SK-N-SH (cell line): ENCODE measurements at regions not wholly inside any gene's neighbourhood (a gene's known extent, or its start where the extent isn't known, plus 50 kb on each side); places are given as distances from the start of the nearest gene placed in this dataset.

ENCODE experiments used
- CTCF ChIA-PET: fragments of 300-600, 350-600 bp; formaldehyde crosslinking; extraction: SDS; loops from one replicate; lab custom pipeline; 2021; lab: Yijun Ruan, JAX
- POLR2A ChIA-PET: fragments of 350-600 bp; sonication (Branson Sonifier 250); formaldehyde crosslinking; extraction: SDS; loops from one replicate; lab custom pipeline; 2020; ENCODE audit warnings: antibody characterized with exemption, inconsistent platforms; lab: Yijun Ruan, JAX
- DNase-seq: peaks from one replicate; pipeline ENCODE4 v3.0.0; 2012
- H2AFZ ChIP-seq: fragments of 200-600 bp; sonication (generic); 2 replicates; pipeline ENCODE4 v1.8.1; 2016; ENCODE audit warnings: antibody characterized with exemption, mild to moderate bottlenecking, low read depth
- H3F3A ChIP-seq: fragments of 200-600 bp; sonication (generic); replicated peaks from 2 replicates; pipeline ENCODE3; 2016; ENCODE audit warnings: antibody characterized with exemption, mild to moderate bottlenecking; ENCODE audit not compliant: insufficient read depth
- H3K27ac ChIP-seq, 2 experiments: fragments of 200-500 bp in 1 of 2; fragments of 200-600 bp in 1 of 2; sonication (Bioruptor generic) in 1 of 2; sonication (generic), shearing (Covaris generic) in 1 of 2; 2 replicates each; pipeline versions ENCODE4 v1.5.1 to v1.6.1; 2014 to 2016; ENCODE audit warnings: low read depth in 2 of 2, inconsistent platforms in 1 of 2, low read length in 1 of 2, mild to moderate bottlenecking in 1 of 2, mixed read lengths in 1 of 2
- H3K27me3 ChIP-seq: fragments of 200-600 bp; sonication (generic), shearing (Covaris generic); 2 replicates; pipeline ENCODE4 v1.6.1; 2016; ENCODE audit warnings: mixed run types; ENCODE audit not compliant: insufficient read depth
- H3K36me3 ChIP-seq, 2 experiments: fragments of 200-500 bp in 1 of 2; fragments of 200-600 bp in 1 of 2; sonication (Bioruptor generic) in 1 of 2; sonication (generic) in 1 of 2; replicated peaks in 1 of 2; 2 replicates each; pipeline versions ENCODE3 to v1.5.1; 2014 to 2016; ENCODE audit warnings: low read length in 1 of 2, mild to moderate bottlenecking in 1 of 2; ENCODE audit not compliant: insufficient read depth in 2 of 2, control insufficient read depth in 1 of 2
- H3K4me1 ChIP-seq, 2 experiments: fragments of 200-500 bp in 1 of 2; fragments of 200-600 bp in 1 of 2; sonication (Bioruptor generic) in 1 of 2; sonication (generic), shearing (Covaris generic) in 1 of 2; 2 replicates each; pipeline versions ENCODE4 v1.5.1 to v1.6.1; 2014 to 2016; ENCODE audit warnings: low read depth in 1 of 2, low read length in 1 of 2, mixed run types in 1 of 2; ENCODE audit not compliant: insufficient read depth in 2 of 2, control insufficient read depth in 1 of 2
- H3K4me2 ChIP-seq: fragments of 200-600 bp; sonication (generic), shearing (Covaris generic); 2 replicates; pipeline ENCODE4 v1.6.1; 2017; ENCODE audit warnings: mixed run types
- H3K4me3 ChIP-seq, 2 experiments: fragments of 200-500 bp in 1 of 2; fragments of 200-600 bp in 1 of 2; sonication (Bioruptor generic) in 1 of 2; sonication (generic), shearing (Covaris generic) in 1 of 2; 2 replicates each; pipeline versions ENCODE4 v1.5.1 to v1.8.1; 2014 to 2016; ENCODE audit warnings: low read depth in 2 of 2, inconsistent platforms in 1 of 2, low read length in 1 of 2, mild to moderate bottlenecking in 1 of 2, mixed read lengths in 1 of 2, moderate library complexity in 1 of 2
- H3K79me2 ChIP-seq: fragments of 200-600 bp; sonication (generic); 2 replicates; pipeline ENCODE4 v1.8.1; 2017; ENCODE audit warnings: mild to moderate bottlenecking; ENCODE audit not compliant: insufficient read depth
- H3K9ac ChIP-seq: fragments of 200-600 bp; sonication (generic); 2 replicates; pipeline ENCODE4 v1.6.1; 2017; ENCODE audit warnings: mixed run types
- H3K9me2 ChIP-seq: fragments of 200-600 bp; sonication (generic); 2 replicates; pipeline ENCODE4 v1.6.1; 2017; ENCODE audit warnings: mixed run types
- H3K9me3 ChIP-seq: fragments of 200-600 bp; sonication (generic); 2 replicates; pipeline ENCODE4 v1.6.1; 2017; ENCODE audit warnings: mixed run types, mild to moderate bottlenecking, moderate library complexity
- H4K20me1 ChIP-seq: fragments of 200-600 bp; sonication (generic); 2 replicates; pipeline ENCODE4 v1.6.1; 2017; ENCODE audit warnings: mild to moderate bottlenecking, mixed run types; ENCODE audit not compliant: insufficient read depth
- ELF1 ChIP-seq: IDR thresholded peaks from 2 replicates; pipeline ENCODE4 v1.4.0; 2012
- EP300 ChIP-seq, 2 experiments: IDR thresholded peaks; 2 replicates each; pipeline versions ENCODE4 v1.4.0 to v1.6.1; 2012; ENCODE audit warnings: borderline replicate concordance in 1 of 2, low read depth in 1 of 2, low read length in 1 of 2
- MAX ChIP-seq: IDR thresholded peaks from 2 replicates; pipeline ENCODE4 v1.4.0; 2012; ENCODE audit warnings: low read depth
- NRF1 ChIP-seq: IDR thresholded peaks from 2 replicates; pipeline ENCODE4 v1.6.1; 2012; ENCODE audit warnings: low read depth, mild to moderate bottlenecking, low read length
- SIN3A ChIP-seq: IDR thresholded peaks from 2 replicates; pipeline ENCODE4 v1.6.1; 2012; ENCODE audit warnings: low read depth, mild to moderate bottlenecking, low read length, moderate library complexity, borderline replicate concordance
- SMC3 ChIP-seq: IDR thresholded peaks from 2 replicates; pipeline ENCODE4 v1.6.1; 2012; ENCODE audit warnings: low read depth, low read length, improper control_type of control experiment
- YY1 ChIP-seq: IDR thresholded peaks from 2 replicates; pipeline ENCODE4 v1.4.0; 2012; ENCODE audit warnings: low read depth, mild to moderate bottlenecking
- ZBTB33 ChIP-seq: IDR thresholded peaks from 2 replicates; pipeline ENCODE4 v1.4.0; 2012; ENCODE audit warnings: low read depth, borderline replicate concordance
- WGBS: methylation state at CpG from one replicate; pipeline ENCODE4 v1.1.6; 2017; ENCODE audit warnings: low lambda C conversion rate; 5-methylcytosine and 5-hydroxymethylcytosine counted together
- TF ChIP-seq, protein P1 (sequence below): IDR thresholded peaks from 2 replicates; pipeline ENCODE4 v1.6.1; 2012; ENCODE audit warnings: mild to moderate bottlenecking, low read depth, low read length, moderate library complexity
- TF ChIP-seq, protein P2 (sequence below): IDR thresholded peaks from 2 replicates; pipeline ENCODE4 v1.4.0; 2012; ENCODE audit warnings: low read depth, borderline replicate concordance

GRCh38 chr9:135268981-135269380 is 181.5 kb downstream of the OLFM1 start (continued):
- TF ChIP-seq, protein P1, sequence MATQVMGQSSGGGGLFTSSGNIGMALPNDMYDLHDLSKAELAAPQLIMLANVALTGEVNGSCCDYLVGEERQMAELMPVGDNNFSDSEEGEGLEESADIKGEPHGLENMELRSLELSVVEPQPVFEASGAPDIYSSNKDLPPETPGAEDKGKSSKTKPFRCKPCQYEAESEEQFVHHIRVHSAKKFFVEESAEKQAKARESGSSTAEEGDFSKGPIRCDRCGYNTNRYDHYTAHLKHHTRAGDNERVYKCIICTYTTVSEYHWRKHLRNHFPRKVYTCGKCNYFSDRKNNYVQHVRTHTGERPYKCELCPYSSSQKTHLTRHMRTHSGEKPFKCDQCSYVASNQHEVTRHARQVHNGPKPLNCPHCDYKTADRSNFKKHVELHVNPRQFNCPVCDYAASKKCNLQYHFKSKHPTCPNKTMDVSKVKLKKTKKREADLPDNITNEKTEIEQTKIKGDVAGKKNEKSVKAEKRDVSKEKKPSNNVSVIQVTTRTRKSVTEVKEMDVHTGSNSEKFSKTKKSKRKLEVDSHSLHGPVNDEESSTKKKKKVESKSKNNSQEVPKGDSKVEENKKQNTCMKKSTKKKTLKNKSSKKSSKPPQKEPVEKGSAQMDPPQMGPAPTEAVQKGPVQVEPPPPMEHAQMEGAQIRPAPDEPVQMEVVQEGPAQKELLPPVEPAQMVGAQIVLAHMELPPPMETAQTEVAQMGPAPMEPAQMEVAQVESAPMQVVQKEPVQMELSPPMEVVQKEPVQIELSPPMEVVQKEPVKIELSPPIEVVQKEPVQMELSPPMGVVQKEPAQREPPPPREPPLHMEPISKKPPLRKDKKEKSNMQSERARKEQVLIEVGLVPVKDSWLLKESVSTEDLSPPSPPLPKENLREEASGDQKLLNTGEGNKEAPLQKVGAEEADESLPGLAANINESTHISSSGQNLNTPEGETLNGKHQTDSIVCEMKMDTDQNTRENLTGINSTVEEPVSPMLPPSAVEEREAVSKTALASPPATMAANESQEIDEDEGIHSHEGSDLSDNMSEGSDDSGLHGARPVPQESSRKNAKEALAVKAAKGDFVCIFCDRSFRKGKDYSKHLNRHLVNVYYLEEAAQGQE, result no peak
- TF ChIP-seq NRF1, result no peak
- TF ChIP-seq, protein P2, sequence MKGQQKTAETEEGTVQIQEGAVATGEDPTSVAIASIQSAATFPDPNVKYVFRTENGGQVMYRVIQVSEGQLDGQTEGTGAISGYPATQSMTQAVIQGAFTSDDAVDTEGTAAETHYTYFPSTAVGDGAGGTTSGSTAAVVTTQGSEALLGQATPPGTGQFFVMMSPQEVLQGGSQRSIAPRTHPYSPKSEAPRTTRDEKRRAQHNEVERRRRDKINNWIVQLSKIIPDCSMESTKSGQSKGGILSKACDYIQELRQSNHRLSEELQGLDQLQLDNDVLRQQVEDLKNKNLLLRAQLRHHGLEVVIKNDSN, result no peak

GRCh38 chr9:135269912-135270830 is 182.7 kb downstream of the OLFM1 start:
- Histone ChIP-seq H4K20me1 (no peaks in the 10 kb centered on the region), H3K9me3 (no peaks in the 10 kb centered on the region), H3K9ac (no peak overlapping the region), H3K4me2 (no peak overlapping the region), H3K4me1 (peaks cover 0 to 10% of the 10 kb centered on the region in 2 experiments; a peak in 1 of 4 replicates), H3F3A (no peaks in the 10 kb centered on the region), H3K27me3 (no peaks in the 10 kb centered on the region), H3K79me2 (no peaks in the 10 kb centered on the region), H3K9me2 (no peaks in the 10 kb centered on the region), H3K27ac (no peak overlapping the region), H3K4me3 (no peak overlapping the region), H2AFZ (no peak overlapping the region), H3K36me3 (no peaks in the 10 kb centered on the region)
- ChIA-PET CTCF (no interaction called here), POLR2A (no interaction called here)
- TF ChIP-seq YY1, result no peak
- TF ChIP-seq ZBTB33, result no peak
- TF ChIP-seq EP300 (IDR thresholded peaks at IDR 0.05; ENCODE audit: borderline replicate concordance in 1 of 2, low read depth in 1 of 2, low read length in 1 of 2), result no peak
- TF ChIP-seq MAX, result no peak
- no peak for TF ChIP-seq SMC3
- TF ChIP-seq SIN3A, result no peak
- no peak for TF ChIP-seq ELF1
- DNase-seq, result no peak
- 64% methylated on average over 20 of the region's 20 CpGs for WGBS
